ENCODE measurements at regions not wholly inside any gene's neighbourhood (a gene's known extent, or its start where the extent isn't known, plus 50 kb on each side); places are given as distances from the start of the nearest gene placed in this dataset.

GRCh38 chr5:28448791-28449190, 1410.4 kb upstream of the CDH9 start:
- no peak for DNase-seq (ENCODE audit: low read depth in 1 of 2, low spot score in 1 of 2)
- Histone ChIP-seq H3K27ac (replicated peaks) (no peak overlapping the region), H3K27me3 (ENCODE audit: insufficient read depth, poor library complexity, severe bottlenecking) (no peaks in the 10 kb centered on the region), H3K4me3 (replicated peaks; ENCODE audit: insufficient read depth, low read length) (no peak overlapping the region)
- TF ChIP-seq, protein P1, sequence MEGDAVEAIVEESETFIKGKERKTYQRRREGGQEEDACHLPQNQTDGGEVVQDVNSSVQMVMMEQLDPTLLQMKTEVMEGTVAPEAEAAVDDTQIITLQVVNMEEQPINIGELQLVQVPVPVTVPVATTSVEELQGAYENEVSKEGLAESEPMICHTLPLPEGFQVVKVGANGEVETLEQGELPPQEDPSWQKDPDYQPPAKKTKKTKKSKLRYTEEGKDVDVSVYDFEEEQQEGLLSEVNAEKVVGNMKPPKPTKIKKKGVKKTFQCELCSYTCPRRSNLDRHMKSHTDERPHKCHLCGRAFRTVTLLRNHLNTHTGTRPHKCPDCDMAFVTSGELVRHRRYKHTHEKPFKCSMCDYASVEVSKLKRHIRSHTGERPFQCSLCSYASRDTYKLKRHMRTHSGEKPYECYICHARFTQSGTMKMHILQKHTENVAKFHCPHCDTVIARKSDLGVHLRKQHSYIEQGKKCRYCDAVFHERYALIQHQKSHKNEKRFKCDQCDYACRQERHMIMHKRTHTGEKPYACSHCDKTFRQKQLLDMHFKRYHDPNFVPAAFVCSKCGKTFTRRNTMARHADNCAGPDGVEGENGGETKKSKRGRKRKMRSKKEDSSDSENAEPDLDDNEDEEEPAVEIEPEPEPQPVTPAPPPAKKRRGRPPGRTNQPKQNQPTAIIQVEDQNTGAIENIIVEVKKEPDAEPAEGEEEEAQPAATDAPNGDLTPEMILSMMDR (IDR thresholded peaks at IDR 0.05; ENCODE audit: insufficient read depth, low read length), result no peak
- TF ChIP-seq GABPA (IDR thresholded peaks at IDR 0.05; ENCODE audit: low read depth) (no peak), SPI1 (IDR thresholded peaks at IDR 0.05; ENCODE audit: borderline replicate concordance, low read depth) (no peak), POLR2AphosphoS5 (IDR thresholded peaks at IDR 0.05; ENCODE audit: low read depth) (no peak)
- TF ChIP-seq, protein P2, sequence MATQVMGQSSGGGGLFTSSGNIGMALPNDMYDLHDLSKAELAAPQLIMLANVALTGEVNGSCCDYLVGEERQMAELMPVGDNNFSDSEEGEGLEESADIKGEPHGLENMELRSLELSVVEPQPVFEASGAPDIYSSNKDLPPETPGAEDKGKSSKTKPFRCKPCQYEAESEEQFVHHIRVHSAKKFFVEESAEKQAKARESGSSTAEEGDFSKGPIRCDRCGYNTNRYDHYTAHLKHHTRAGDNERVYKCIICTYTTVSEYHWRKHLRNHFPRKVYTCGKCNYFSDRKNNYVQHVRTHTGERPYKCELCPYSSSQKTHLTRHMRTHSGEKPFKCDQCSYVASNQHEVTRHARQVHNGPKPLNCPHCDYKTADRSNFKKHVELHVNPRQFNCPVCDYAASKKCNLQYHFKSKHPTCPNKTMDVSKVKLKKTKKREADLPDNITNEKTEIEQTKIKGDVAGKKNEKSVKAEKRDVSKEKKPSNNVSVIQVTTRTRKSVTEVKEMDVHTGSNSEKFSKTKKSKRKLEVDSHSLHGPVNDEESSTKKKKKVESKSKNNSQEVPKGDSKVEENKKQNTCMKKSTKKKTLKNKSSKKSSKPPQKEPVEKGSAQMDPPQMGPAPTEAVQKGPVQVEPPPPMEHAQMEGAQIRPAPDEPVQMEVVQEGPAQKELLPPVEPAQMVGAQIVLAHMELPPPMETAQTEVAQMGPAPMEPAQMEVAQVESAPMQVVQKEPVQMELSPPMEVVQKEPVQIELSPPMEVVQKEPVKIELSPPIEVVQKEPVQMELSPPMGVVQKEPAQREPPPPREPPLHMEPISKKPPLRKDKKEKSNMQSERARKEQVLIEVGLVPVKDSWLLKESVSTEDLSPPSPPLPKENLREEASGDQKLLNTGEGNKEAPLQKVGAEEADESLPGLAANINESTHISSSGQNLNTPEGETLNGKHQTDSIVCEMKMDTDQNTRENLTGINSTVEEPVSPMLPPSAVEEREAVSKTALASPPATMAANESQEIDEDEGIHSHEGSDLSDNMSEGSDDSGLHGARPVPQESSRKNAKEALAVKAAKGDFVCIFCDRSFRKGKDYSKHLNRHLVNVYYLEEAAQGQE (IDR thresholded peaks at IDR 0.05; ENCODE audit: insufficient replicate concordance, low read depth), result no peak

- TF ChIP-seq, protein P1 (IDR thresholded peaks at IDR 0.05; ENCODE audit: insufficient read depth, low read length), result no peak
- TF ChIP-seq, protein P2 (IDR thresholded peaks at IDR 0.05; ENCODE audit: insufficient replicate concordance, low read depth), result no peak
- TF ChIP-seq SPI1 (IDR thresholded peaks at IDR 0.05; ENCODE audit: borderline replicate concordance, low read depth), result no peak
- TF ChIP-seq GABPA (IDR thresholded peaks at IDR 0.05; ENCODE audit: low read depth), result no peak
- no peak for TF ChIP-seq POLR2AphosphoS5 (IDR thresholded peaks at IDR 0.05; ENCODE audit: low read depth)
These were observed 1392.3 kb upstream of the CDH9 start for GRCh38 chr5:28430565-28431178.

DNA sequence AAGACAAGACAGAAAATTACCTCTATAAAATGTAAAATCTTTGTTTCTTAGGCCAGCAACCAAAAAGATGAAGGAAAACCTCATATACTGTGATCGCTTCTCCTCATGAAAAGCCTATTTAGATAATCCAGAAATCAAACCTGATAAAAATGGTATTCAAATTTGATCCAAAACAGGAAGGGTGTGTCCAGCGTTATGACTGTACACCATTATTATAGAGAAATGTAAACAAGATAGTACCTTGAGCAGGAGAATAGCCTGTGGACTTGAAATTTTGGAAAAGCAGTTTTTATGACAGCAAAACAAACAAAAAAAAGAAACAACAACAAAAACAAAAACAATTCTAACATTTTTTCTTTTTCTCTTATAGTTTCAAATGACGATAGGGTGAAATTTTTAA, 1382.8 kb upstream of the CDH9 start:
- DNase-seq (ENCODE audit: low read depth in 1 of 2, low spot score in 1 of 2), result no peak
- no peak overlapping the region for H3K27ac ChIP-seq (replicated peaks)
- H3K4me3 ChIP-seq (replicated peaks; ENCODE audit: insufficient read depth, low read length), result no peak overlapping the region
- H3K27me3 ChIP-seq (ENCODE audit: insufficient read depth, poor library complexity, severe bottlenecking), result no peaks in the 10 kb centered on the region
- TF ChIP-seq POLR2AphosphoS5 (IDR thresholded peaks at IDR 0.05; ENCODE audit: low read depth) (no peak), SPI1 (IDR thresholded peaks at IDR 0.05; ENCODE audit: borderline replicate concordance, low read depth) (no peak), GABPA (IDR thresholded peaks at IDR 0.05; ENCODE audit: low read depth) (no peak)
- TF ChIP-seq, protein P1 (IDR thresholded peaks at IDR 0.05; ENCODE audit: insufficient read depth, low read length), result no peak
- TF ChIP-seq, protein P2 (IDR thresholded peaks at IDR 0.05; ENCODE audit: insufficient replicate concordance, low read depth), result no peak

More at GRCh38 chr5:28430565-28431178, 1392.3 kb upstream of the CDH9 start:
- no peak for DNase-seq (ENCODE audit: low read depth in 1 of 2, low spot score in 1 of 2)
- Histone ChIP-seq H3K27me3 (ENCODE audit: insufficient read depth, poor library complexity, severe bottlenecking) (no peaks in the 10 kb centered on the region), H3K27ac (replicated peaks) (no peak overlapping the region), H3K4me3 (replicated peaks; ENCODE audit: insufficient read depth, low read length) (no peak overlapping the region)

All from HL-60 (cell line).